HL-60 (cell line): ENCODE measurements at regions not wholly inside any gene's neighbourhood (a gene's known extent, or its start where the extent isn't known, plus 50 kb on each side); places are given as distances from the start of the nearest gene placed in this dataset.
A peak's percentile ranks its signal among the peaks of the same experiment; 100 is the strongest.

Source experiments
- GABPA ChIP-seq: IDR thresholded peaks from 2 replicates; pipeline ENCODE4 v1.6.1; 2012; ENCODE audit warnings: low read depth
- POLR2AphosphoS5 ChIP-seq: IDR thresholded peaks from 2 replicates; pipeline ENCODE4 v1.6.1; 2012; ENCODE audit warnings: low read depth
- REST ChIP-seq: IDR thresholded peaks from 2 replicates; pipeline ENCODE4 v1.6.1; 2012; ENCODE audit warnings: low read depth; ENCODE audit not compliant: insufficient replicate concordance
- SPI1 ChIP-seq: IDR thresholded peaks from 2 replicates; pipeline ENCODE4 v1.6.1; 2012; ENCODE audit warnings: low read depth, mild to moderate bottlenecking, borderline replicate concordance
- TF ChIP-seq, protein P1 (sequence below): IDR thresholded peaks from one replicate; pipeline ENCODE4 v1.5.1; 2011; ENCODE audit warnings: low read length, control low read depth, inconsistent platforms; ENCODE audit not compliant: insufficient read depth

DNA sequence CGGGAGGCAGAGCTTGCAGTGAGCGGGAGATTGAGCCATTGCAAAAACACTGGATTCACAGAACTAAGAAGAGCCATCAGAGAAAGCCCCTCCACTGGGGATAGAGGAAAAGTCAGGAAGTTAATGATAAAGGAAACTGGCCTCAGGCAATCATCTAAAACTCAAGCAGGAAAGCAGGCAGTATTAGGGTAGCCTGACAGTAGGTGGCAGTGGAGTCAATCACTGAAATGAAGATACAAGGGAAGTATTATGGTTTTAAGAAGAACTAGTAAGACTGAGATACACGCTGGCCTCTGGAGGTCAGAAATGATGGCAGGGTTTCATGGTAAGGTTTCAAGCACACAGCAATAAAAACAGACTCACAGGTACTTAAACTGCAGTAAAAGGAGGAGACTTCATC, 578.3 kb downstream of the HACE1 start:
- TF ChIP-seq POLR2AphosphoS5 = no peak
- TF ChIP-seq, protein P1, sequence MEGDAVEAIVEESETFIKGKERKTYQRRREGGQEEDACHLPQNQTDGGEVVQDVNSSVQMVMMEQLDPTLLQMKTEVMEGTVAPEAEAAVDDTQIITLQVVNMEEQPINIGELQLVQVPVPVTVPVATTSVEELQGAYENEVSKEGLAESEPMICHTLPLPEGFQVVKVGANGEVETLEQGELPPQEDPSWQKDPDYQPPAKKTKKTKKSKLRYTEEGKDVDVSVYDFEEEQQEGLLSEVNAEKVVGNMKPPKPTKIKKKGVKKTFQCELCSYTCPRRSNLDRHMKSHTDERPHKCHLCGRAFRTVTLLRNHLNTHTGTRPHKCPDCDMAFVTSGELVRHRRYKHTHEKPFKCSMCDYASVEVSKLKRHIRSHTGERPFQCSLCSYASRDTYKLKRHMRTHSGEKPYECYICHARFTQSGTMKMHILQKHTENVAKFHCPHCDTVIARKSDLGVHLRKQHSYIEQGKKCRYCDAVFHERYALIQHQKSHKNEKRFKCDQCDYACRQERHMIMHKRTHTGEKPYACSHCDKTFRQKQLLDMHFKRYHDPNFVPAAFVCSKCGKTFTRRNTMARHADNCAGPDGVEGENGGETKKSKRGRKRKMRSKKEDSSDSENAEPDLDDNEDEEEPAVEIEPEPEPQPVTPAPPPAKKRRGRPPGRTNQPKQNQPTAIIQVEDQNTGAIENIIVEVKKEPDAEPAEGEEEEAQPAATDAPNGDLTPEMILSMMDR = peak; percentile 30
- no peak for TF ChIP-seq GABPA
- TF ChIP-seq REST = no peak
- no peak for TF ChIP-seq SPI1
